Stimulated activated CD4-positive, alpha-beta T cell treated with anti-CD3 and anti-CD28 coated beads, Interleukin-2, amount 100 ng/mL, for 24 hours (primary cell): ENCODE measurements at regions not wholly inside any gene's neighbourhood (a gene's known extent, or its start where the extent isn't known, plus 50 kb on each side); places are given as distances from the start of the nearest gene placed in this dataset.

Source experiments
- DNase-seq, 2 donors: peaks; one replicate each; pipeline ENCODE4 v3.0.0-alpha.2; 2020

- no peak for DNase-seq
These were observed 138.8 kb upstream of the COL5A1 start for GRCh38 chr9:134502809-134503211.

- DNase-seq, result no peak
These were observed 138.1 kb upstream of the COL5A1 start for GRCh38 chr9:134503301-134504105.

GRCh38 chr9:134504106-134504385 is 137.6 kb upstream of the COL5A1 start:
- no peak for DNase-seq

GRCh38 chr9:134505032-134505431 is 136.6 kb upstream of the COL5A1 start:
- no peak for DNase-seq

GRCh38 chr9:134509281-134509680 is 132.3 kb upstream of the COL5A1 start:
- DNase-seq, result no peak

- no peak for DNase-seq
These were observed 131.8 kb upstream of the COL5A1 start for GRCh38 chr9:134509817-134510216.

- no peak for DNase-seq
These were observed 127.1 kb upstream of the COL5A1 start for GRCh38 chr9:134514503-134514902.

- no peak for DNase-seq
These were observed 126.4 kb upstream of the COL5A1 start for GRCh38 chr9:134515026-134515821.

- no peak for DNase-seq
These were observed 125.1 kb upstream of the COL5A1 start for GRCh38 chr9:134516464-134516863.

- DNase-seq, result no peak
These were observed 124.4 kb upstream of the COL5A1 start for GRCh38 chr9:134517069-134517680.

- DNase-seq, result no peak
These were observed 123.5 kb upstream of the COL5A1 start for GRCh38 chr9:134518004-134518606.

- no peak for DNase-seq
These were observed 122.1 kb upstream of the COL5A1 start for GRCh38 chr9:134519375-134520070.

- no peak for DNase-seq
These were observed 119.6 kb upstream of the COL5A1 start for GRCh38 chr9:134521817-134522501.

GRCh38 chr9:134522502-134522848 is 119.1 kb upstream of the COL5A1 start:
- DNase-seq, result no peak

GRCh38 chr9:134522976-134523375 is 118.6 kb upstream of the COL5A1 start:
- DNase-seq, result no peak

- DNase-seq, result no peak
These were observed 116.4 kb upstream of the COL5A1 start for GRCh38 chr9:134525070-134525815.

- no peak for DNase-seq
These were observed 115.6 kb upstream of the COL5A1 start for GRCh38 chr9:134525841-134526583.

- DNase-seq, result no peak
These were observed 114.8 kb upstream of the COL5A1 start for GRCh38 chr9:134526584-134527477.

GRCh38 chr9:134530724-134531123 is 110.9 kb upstream of the COL5A1 start:
- DNase-seq, result no peak
